ENCODE measurements at regions not wholly inside any gene's neighbourhood (a gene's known extent, or its start where the extent isn't known, plus 50 kb on each side); places are given as distances from the start of the nearest gene placed in this dataset.
"Not testable (repeated sequence)": the region's sequence is repeated elsewhere in the genome, so short reads cannot be mapped to it uniquely, and the experiment has no call there.

DNA sequence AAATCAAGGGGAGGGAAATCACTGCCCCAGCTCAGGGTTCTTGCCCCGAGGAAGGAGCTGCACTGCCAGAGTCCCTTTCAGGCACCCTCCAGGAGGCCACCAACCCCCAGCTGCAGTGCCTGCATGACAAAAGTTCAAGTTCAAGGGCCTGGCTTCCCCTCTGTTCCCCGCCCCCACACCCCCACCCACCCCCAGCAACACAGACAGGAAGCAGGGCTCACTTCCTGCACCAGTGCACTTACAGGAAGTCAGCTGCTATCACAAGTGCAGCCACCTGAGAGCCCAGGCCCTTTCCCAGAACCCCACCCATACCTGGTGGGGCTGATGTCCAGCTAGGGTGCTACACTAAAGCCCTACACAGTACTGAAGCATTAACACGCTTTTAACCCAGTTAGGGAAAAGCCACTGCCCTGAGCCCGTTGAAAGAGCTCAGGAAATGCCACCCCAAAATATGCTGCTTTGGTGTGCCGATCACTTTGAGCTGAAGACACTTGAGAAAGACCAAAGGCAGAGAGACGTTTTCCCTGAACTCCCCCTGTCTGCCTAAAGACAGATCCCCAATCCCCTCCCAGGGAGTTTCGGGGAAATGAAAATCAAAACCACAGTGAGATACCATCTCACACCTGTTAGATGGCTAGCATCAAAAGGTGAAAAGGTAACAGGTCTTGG lies 109.9 kb upstream of the CAB39 start:
- CTCF ChIA-PET = no interaction called here
- no peak overlapping the region for H3K4me3 ChIP-seq (ENCODE audit: low read length)
- no peaks in the 10 kb centered on the region for H3K4me1 ChIP-seq (ENCODE audit: insufficient read depth, low read length)
- H3K9me3 ChIP-seq (ENCODE audit: low read length) = no peaks in the 10 kb centered on the region
- POLR2A ChIA-PET (ENCODE audit: unreplicated experiment) = no interaction called here
- no TSS peak for BruUV-seq (replicated peaks)
- no peak overlapping the region for H2AFZ ChIP-seq (ENCODE audit: low read length)
- no peak overlapping the region for H3K27ac ChIP-seq (ENCODE audit: low read length)
- no peaks in the 10 kb centered on the region for H3K27me3 ChIP-seq (ENCODE audit: low read length)
- H3K79me2 ChIP-seq (ENCODE audit: low read length) = no peaks in the 10 kb centered on the region
- H3K9me2 ChIP-seq (replicated peaks; ENCODE audit: low read length) = no peaks in the 10 kb centered on the region
- no peak overlapping the region for H3K4me2 ChIP-seq (ENCODE audit: low read length)
- no peak for TF ChIP-seq EZH2phosphoT487 (IDR thresholded peaks at IDR 0.05; ENCODE audit: borderline replicate concordance, low read length)
- no peak for TF ChIP-seq EZH2 (IDR thresholded peaks at IDR 0.05; ENCODE audit: low read length, unreplicated experiment)
- TF ChIP-seq, protein P1, sequence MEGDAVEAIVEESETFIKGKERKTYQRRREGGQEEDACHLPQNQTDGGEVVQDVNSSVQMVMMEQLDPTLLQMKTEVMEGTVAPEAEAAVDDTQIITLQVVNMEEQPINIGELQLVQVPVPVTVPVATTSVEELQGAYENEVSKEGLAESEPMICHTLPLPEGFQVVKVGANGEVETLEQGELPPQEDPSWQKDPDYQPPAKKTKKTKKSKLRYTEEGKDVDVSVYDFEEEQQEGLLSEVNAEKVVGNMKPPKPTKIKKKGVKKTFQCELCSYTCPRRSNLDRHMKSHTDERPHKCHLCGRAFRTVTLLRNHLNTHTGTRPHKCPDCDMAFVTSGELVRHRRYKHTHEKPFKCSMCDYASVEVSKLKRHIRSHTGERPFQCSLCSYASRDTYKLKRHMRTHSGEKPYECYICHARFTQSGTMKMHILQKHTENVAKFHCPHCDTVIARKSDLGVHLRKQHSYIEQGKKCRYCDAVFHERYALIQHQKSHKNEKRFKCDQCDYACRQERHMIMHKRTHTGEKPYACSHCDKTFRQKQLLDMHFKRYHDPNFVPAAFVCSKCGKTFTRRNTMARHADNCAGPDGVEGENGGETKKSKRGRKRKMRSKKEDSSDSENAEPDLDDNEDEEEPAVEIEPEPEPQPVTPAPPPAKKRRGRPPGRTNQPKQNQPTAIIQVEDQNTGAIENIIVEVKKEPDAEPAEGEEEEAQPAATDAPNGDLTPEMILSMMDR (conservative IDR thresholded peaks at IDR 0.05; ENCODE audit: low read depth, low read length) = no peak
- no peak for DNase-seq
- no peaks in the 10 kb centered on the region for H3F3A ChIP-seq (ENCODE audit: low read length, unreplicated experiment)
- H3K36me3 ChIP-seq (ENCODE audit: low read depth, low read length) = no peaks in the 10 kb centered on the region
- no peak overlapping the region for H3K9ac ChIP-seq (ENCODE audit: low read length)
- intact Hi-C loops (cut with micrococcal nuclease) = no loop called here
- no peak for ATAC-seq
- H4K20me1 ChIP-seq (ENCODE audit: low read length) = no peaks in the 10 kb centered on the region

DNA sequence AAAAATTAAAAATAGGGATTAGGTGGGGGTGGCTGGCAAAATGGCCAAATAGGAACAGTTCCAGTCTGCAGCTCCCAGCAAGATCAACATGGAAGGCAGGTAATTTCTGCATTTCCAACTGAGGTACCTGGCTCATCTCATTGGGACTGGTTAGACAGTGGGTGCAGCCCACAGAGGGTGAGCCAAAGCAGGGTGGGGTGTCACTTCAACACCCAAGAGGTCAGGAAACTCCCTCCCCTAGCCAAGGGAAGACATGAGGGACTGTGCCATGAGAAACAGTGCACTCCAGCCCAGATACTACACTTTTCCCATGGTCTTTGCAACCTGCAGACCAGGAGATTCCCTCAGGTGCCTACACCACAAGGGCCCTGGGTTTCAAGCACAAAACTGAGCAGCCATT lies 109.3 kb upstream of the CAB39 start:
- H3K9ac ChIP-seq (ENCODE audit: low read length); H4K20me1 ChIP-seq (ENCODE audit: low read length); BruUV-seq (replicated peaks); H3K4me1 ChIP-seq (ENCODE audit: insufficient read depth, low read length); POLR2A ChIA-PET (ENCODE audit: unreplicated experiment); H3F3A ChIP-seq (ENCODE audit: low read length, unreplicated experiment); H3K4me3 ChIP-seq (ENCODE audit: low read length); H2AFZ ChIP-seq (ENCODE audit: low read length); ATAC-seq; H3K27ac ChIP-seq (ENCODE audit: low read length); H3K79me2 ChIP-seq (ENCODE audit: low read length); H3K9me2 ChIP-seq (replicated peaks; ENCODE audit: low read length); DNase-seq; H3K9me3 ChIP-seq (ENCODE audit: low read length); H3K36me3 ChIP-seq (ENCODE audit: low read depth, low read length); H3K4me2 ChIP-seq (ENCODE audit: low read length); CTCF ChIA-PET; intact Hi-C loops (cut with micrococcal nuclease); H3K27me3 ChIP-seq (ENCODE audit: low read length): not testable (repeated sequence)

DNA sequence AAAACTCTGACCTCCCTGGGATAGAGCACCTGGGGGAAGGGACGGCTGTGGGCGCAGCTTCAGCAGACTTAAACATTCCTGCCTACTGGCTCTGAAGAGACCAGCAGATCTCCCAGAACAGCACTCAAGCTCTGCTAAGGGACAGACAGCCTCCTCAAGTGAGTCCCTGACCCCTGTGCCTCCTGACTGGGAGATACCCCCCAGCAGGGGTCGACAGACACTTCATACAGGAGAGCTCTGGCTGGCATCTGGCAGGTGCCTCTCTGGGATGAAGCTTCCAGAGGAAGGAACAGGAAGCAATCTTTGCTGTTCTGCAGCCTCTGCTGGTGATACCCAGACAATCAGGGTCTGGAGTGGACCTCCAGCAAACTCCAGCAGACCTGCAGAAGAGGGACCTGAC lies 108.5 kb upstream of the CAB39 start:
- H3F3A ChIP-seq (ENCODE audit: low read length, unreplicated experiment); H3K9me3 ChIP-seq (ENCODE audit: low read length); intact Hi-C loops (cut with micrococcal nuclease); H3K27ac ChIP-seq (ENCODE audit: low read length); H3K36me3 ChIP-seq (ENCODE audit: low read depth, low read length); H3K79me2 ChIP-seq (ENCODE audit: low read length); DNase-seq; H3K4me1 ChIP-seq (ENCODE audit: insufficient read depth, low read length); ATAC-seq; BruUV-seq (replicated peaks); H3K9ac ChIP-seq (ENCODE audit: low read length); H2AFZ ChIP-seq (ENCODE audit: low read length); H4K20me1 ChIP-seq (ENCODE audit: low read length); H3K4me3 ChIP-seq (ENCODE audit: low read length); H3K4me2 ChIP-seq (ENCODE audit: low read length); CTCF ChIA-PET; H3K9me2 ChIP-seq (replicated peaks; ENCODE audit: low read length); H3K27me3 ChIP-seq (ENCODE audit: low read length); POLR2A ChIA-PET (ENCODE audit: unreplicated experiment): not testable (repeated sequence)

DNA sequence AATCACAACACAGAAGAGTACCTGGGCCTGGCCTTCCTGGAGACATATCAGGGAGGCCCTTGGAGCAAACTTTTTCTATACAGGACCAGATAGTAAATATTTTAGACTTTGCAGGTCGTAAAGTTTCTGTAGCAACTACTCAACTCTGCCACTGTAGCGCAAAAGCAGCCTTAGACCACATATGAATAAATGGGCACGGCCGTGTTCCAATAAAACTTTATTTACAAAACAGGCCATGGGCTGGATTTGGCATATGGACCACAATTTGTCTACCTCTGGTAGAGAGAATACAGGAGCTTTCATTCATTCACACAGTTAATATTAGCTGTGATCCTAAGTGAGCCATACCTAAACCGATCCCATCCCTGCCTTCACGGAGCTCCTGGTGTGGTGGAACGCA lies 98.6 kb upstream of the CAB39 start:
- H3F3A ChIP-seq (ENCODE audit: low read length, unreplicated experiment) = peaks cover 4% of the 10 kb centered on the region
- no TSS peak for BruUV-seq (replicated peaks)
- ChIA-PET CTCF (no interaction called here), POLR2A (ENCODE audit: unreplicated experiment) (no interaction called here)
- no peaks in the 10 kb centered on the region for H3K36me3 ChIP-seq (ENCODE audit: low read depth, low read length)
- no peak overlapping the region for H3K4me2 ChIP-seq (ENCODE audit: low read length)
- no peaks in the 10 kb centered on the region for H3K27me3 ChIP-seq (ENCODE audit: low read length)
- no peak overlapping the region for H3K27ac ChIP-seq (ENCODE audit: low read length)
- H3K9ac ChIP-seq (ENCODE audit: low read length) = no peak overlapping the region
- TF ChIP-seq EZH2phosphoT487 (IDR thresholded peaks at IDR 0.05; ENCODE audit: borderline replicate concordance, low read length) = no peak
- no peak for TF ChIP-seq EZH2 (IDR thresholded peaks at IDR 0.05; ENCODE audit: low read length, unreplicated experiment)
- TF ChIP-seq, protein P1 (conservative IDR thresholded peaks at IDR 0.05; ENCODE audit: low read depth, low read length) = no peak
- no peaks in the 10 kb centered on the region for H3K9me2 ChIP-seq (replicated peaks; ENCODE audit: low read length)
- no peak overlapping the region for H2AFZ ChIP-seq (ENCODE audit: low read length)
- no peaks in the 10 kb centered on the region for H4K20me1 ChIP-seq (ENCODE audit: low read length)
- H3K4me3 ChIP-seq (ENCODE audit: low read length) = no peak overlapping the region
- no peaks in the 10 kb centered on the region for H3K79me2 ChIP-seq (ENCODE audit: low read length)
- H3K9me3 ChIP-seq (ENCODE audit: low read length) = no peaks in the 10 kb centered on the region
- peaks cover 18% of the 10 kb centered on the region for H3K4me1 ChIP-seq (ENCODE audit: insufficient read depth, low read length)
- DNase-seq (peak; percentile 8), ATAC-seq (no peak)
- intact Hi-C loops (cut with micrococcal nuclease) = loop anchor here (5.0 kb wide), 2 partner anchors 182 to 547 kb away; partner anchors contain the start of gene SLC16A14
